ENCODE measurements at regions not wholly inside any gene's neighbourhood (a gene's known extent, or its start where the extent isn't known, plus 50 kb on each side); places are given as distances from the start of the nearest gene placed in this dataset.

- no peaks in the 10 kb centered on the region for H3K4me1 ChIP-seq (ENCODE audit: insufficient read depth, low read length)
- H3K27me3 ChIP-seq (ENCODE audit: insufficient read depth, low read length) = no peaks in the 10 kb centered on the region
- no peak overlapping the region for H2AFZ ChIP-seq (ENCODE audit: low read length)
- no peak overlapping the region for H3K27ac ChIP-seq (ENCODE audit: low read depth, low read length)
- no peaks in the 10 kb centered on the region for H3K79me2 ChIP-seq (ENCODE audit: insufficient read depth, low read length)
- no peak overlapping the region for H3K4me2 ChIP-seq (ENCODE audit: insufficient read depth, low read length)
- no peak overlapping the region for H3K4me3 ChIP-seq (ENCODE audit: insufficient read depth, low read length)
- no peak for TF ChIP-seq CTCF (IDR thresholded peaks at IDR 0.05; ENCODE audit: extremely low read depth, low read depth, low read length)
- H4K20me1 ChIP-seq (ENCODE audit: insufficient read depth, low read length) = no peaks in the 10 kb centered on the region
- no peaks in the 10 kb centered on the region for H3K36me3 ChIP-seq (ENCODE audit: insufficient read depth, low read length)
- no peaks in the 10 kb centered on the region for H3K9me3 ChIP-seq (ENCODE audit: low read depth, low read length)
- no peak for DNase-seq (ENCODE audit: insufficient read length, low spot score, missing footprints)
Measured at GRCh38 chr13:94896719-94897317, 184.5 kb upstream of the SOX21 start.

DNA sequence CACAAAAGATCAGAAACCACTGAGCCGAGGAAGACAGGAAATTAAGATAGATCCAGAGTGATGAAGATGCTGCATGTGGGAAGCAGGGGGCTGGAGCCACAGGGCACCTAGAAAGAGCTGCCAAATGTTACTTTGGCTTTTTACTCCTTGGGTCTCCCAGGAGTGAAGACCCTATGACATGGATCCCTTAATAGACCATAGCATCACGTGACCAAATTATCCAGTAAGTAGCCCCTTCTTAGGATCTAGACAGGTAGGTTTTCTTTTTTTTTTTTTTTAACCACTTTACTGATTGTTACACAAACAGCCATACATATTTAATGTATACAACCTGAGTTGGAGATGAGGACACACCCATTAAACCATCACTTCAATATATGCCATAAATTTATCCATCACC is 183.9 kb upstream of the SOX21 start:
- Histone ChIP-seq H2AFZ (ENCODE audit: low read length) (no peak overlapping the region), H3K27me3 (ENCODE audit: insufficient read depth, low read length) (no peaks in the 10 kb centered on the region), H3K4me2 (ENCODE audit: insufficient read depth, low read length) (no peak overlapping the region), H3K79me2 (ENCODE audit: insufficient read depth, low read length) (no peaks in the 10 kb centered on the region), H4K20me1 (ENCODE audit: insufficient read depth, low read length) (no peaks in the 10 kb centered on the region), H3K4me1 (ENCODE audit: insufficient read depth, low read length) (no peaks in the 10 kb centered on the region), H3K9me3 (ENCODE audit: low read depth, low read length) (no peaks in the 10 kb centered on the region), H3K27ac (ENCODE audit: low read depth, low read length) (no peak overlapping the region), H3K4me3 (ENCODE audit: insufficient read depth, low read length) (no peak overlapping the region), H3K36me3 (ENCODE audit: insufficient read depth, low read length) (no peaks in the 10 kb centered on the region)
- DNase-seq (ENCODE audit: insufficient read length, low spot score, missing footprints) = no peak
- no peak for TF ChIP-seq CTCF (IDR thresholded peaks at IDR 0.05; ENCODE audit: extremely low read depth, low read depth, low read length)

GRCh38 chr13:94886191-94886590 is 173.8 kb upstream of the SOX21 start:
- Histone ChIP-seq H3K4me3 (ENCODE audit: insufficient read depth, low read length) (no peak overlapping the region), H3K27ac (ENCODE audit: low read depth, low read length) (no peak overlapping the region), H3K4me1 (ENCODE audit: insufficient read depth, low read length) (no peaks in the 10 kb centered on the region), H3K79me2 (ENCODE audit: insufficient read depth, low read length) (no peaks in the 10 kb centered on the region), H3K9me3 (ENCODE audit: low read depth, low read length) (no peaks in the 10 kb centered on the region), H3K36me3 (ENCODE audit: insufficient read depth, low read length) (no peaks in the 10 kb centered on the region), H3K4me2 (ENCODE audit: insufficient read depth, low read length) (no peak overlapping the region), H3K27me3 (ENCODE audit: insufficient read depth, low read length) (peaks cover 6% of the 10 kb centered on the region), H2AFZ (ENCODE audit: low read length) (no peak overlapping the region), H4K20me1 (ENCODE audit: insufficient read depth, low read length) (no peaks in the 10 kb centered on the region)
- TF ChIP-seq CTCF (IDR thresholded peaks at IDR 0.05; ENCODE audit: extremely low read depth, low read depth, low read length) = no peak
- DNase-seq (ENCODE audit: insufficient read length, low spot score, missing footprints) = peak; percentile 46

DNA sequence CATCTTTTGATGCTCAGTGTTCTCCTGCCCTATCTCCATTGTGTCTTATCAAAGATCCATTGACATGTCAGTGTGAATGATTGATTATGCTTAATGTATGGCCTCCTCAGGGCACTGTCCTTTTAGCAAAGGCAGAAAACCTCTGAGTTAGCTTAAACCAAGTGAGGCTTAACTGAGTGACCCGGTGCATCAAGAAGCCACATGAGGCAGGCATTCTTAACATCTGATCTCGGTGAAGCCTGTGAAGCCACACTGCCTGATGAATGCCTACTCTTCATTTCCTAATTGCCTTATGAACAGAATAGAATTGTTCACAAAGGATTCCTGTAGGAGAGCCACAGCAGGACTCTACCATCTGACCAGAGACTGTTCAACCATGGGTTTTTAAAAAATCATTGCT is 168.1 kb upstream of the SOX21 start:
- Histone ChIP-seq H3K27ac (ENCODE audit: low read depth, low read length) (no peak overlapping the region), H3K27me3 (ENCODE audit: insufficient read depth, low read length) (peaks cover 10% of the 10 kb centered on the region), H3K4me2 (ENCODE audit: insufficient read depth, low read length) (no peak overlapping the region), H2AFZ (ENCODE audit: low read length) (no peak overlapping the region), H3K79me2 (ENCODE audit: insufficient read depth, low read length) (no peaks in the 10 kb centered on the region), H4K20me1 (ENCODE audit: insufficient read depth, low read length) (no peaks in the 10 kb centered on the region), H3K4me1 (ENCODE audit: insufficient read depth, low read length) (no peaks in the 10 kb centered on the region), H3K36me3 (ENCODE audit: insufficient read depth, low read length) (no peaks in the 10 kb centered on the region), H3K9me3 (ENCODE audit: low read depth, low read length) (no peaks in the 10 kb centered on the region), H3K4me3 (ENCODE audit: insufficient read depth, low read length) (no peak overlapping the region)
- TF ChIP-seq CTCF (IDR thresholded peaks at IDR 0.05; ENCODE audit: extremely low read depth, low read depth, low read length) = no peak
- no peak for DNase-seq (ENCODE audit: insufficient read length, low spot score, missing footprints)
